Fibroblast of gingiva (primary cell): ENCODE measurements at regions not wholly inside any gene's neighbourhood (a gene's known extent, or its start where the extent isn't known, plus 50 kb on each side); places are given as distances from the start of the nearest gene placed in this dataset.
"Not testable (repeated sequence)": the region's sequence is repeated elsewhere in the genome, so short reads cannot be mapped to it uniquely, and the experiment has no call there.

Source experiments
- DNase-seq: peaks from one replicate; pipeline ENCODE4 v3.0.0-alpha.2; 2011; ENCODE audit warnings: low read depth

GRCh38 chr14:45972416-45972815 is 679.2 kb downstream of the RPL10L start:
- no peak for DNase-seq

- DNase-seq = no peak
Observed at GRCh38 chr14:45970621-45971020, 681.0 kb downstream of the RPL10L start.

GRCh38 chr14:45968037-45968436 is 683.5 kb downstream of the RPL10L start:
- no peak for DNase-seq

GRCh38 chr14:45949479-45949878 is 696.5 kb upstream of the MIS18BP1 start:
- DNase-seq = no peak

GRCh38 chr14:45947830-45948229 is 694.8 kb upstream of the MIS18BP1 start:
- DNase-seq = no peak

DNA sequence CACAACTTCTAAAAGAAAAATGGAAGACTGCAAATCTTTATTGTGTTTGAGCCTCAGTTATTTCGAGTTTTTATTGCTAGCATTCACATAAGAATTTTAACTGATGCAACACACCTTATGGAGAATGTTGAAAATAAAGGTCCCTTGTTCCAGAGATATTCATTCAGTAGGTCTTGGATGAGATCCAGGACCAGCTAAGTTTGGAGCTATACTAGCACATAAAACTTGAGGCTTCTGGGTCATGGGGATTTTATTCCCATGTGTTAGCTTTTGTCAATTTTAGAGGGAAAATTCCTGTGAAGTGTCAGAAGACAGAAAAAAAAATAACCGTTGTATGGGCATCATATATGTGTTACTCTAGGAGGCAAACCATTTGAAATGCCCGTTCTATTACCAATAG is 693.2 kb upstream of the MIS18BP1 start:
- DNase-seq = no peak

- DNase-seq = no peak
Observed at GRCh38 chr14:45940318-45940717, 687.3 kb upstream of the MIS18BP1 start.

- no peak for DNase-seq
Observed at GRCh38 chr14:45939572-45939971, 686.6 kb upstream of the MIS18BP1 start.

DNA sequence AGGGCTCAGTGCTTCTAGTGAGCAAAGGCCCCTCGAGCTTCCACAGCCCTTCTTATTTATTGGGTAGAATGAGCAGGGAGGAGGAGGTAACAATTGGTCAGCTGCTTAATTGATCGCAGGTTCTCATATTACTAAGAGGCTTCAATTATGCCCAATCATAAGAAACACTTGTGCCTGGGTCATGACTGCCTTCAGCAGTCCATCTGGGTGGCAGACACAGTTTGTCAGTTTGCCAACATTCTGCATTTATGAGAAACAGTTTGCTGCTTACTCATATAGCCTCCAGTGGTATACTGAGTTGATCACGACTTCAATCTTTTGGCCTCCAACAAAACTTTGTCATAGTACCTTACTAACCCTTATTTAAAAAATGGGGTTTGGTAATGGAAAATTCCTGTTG is 667.0 kb upstream of the MIS18BP1 start:
- not testable (repeated sequence) for DNase-seq

- no peak for DNase-seq
Observed at GRCh38 chr14:45916340-45916953, 663.4 kb upstream of the MIS18BP1 start.

DNA sequence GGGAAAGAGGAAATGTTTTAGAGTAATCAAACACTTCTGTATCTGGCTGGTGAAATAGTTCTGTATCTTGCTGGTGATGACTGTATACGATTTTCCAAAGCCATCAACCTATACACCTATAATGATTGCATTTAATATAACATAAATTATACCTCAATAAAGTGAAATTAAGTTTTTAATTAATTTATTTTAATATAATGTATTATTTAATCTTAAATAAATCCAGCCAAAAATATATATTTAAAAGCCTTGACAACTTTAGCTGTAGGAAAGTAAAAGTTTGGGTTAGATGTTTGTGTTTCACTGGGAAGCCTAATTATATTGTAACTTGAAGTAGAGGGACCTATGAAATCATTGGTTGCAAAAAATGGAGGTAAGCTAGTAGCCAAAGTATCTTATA is 654.8 kb upstream of the MIS18BP1 start:
- no peak for DNase-seq

DNA sequence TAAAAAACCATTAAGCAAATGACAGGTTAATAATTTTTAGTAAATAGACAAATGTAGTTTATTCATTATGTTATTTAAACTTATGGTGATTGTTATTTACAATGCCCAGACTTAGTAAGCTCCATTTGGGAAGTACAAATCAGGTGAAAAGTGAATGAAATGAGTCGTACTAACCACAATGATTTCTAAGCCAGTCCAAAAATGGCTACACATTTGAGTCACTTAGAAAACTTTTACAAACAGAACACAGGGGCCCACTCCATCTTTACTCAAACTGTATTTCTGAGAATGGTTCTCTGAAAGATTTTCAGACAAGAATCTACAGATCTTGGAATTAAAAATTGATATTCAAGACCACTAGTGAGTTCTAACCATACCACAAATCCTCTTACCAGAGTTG is 653.3 kb upstream of the MIS18BP1 start:
- DNase-seq = no peak

DNA sequence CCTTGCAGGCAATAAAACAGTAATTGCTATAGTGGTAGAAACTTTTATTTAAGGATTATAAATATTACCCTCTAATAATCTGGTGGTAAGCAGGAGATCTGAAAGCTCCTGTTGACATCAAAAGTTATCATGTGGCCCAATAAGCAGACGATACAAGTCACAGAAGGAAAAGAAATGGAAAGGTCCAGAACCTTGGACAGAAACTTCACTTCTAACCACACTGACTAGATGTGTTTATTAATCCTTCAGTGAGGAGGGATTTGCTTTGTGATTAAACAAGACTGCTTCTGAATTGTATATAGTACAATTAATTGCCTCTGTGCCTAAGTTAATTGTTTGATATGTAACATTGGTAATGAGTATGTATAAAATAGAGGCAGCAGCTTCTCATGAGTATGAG is 652.7 kb upstream of the MIS18BP1 start:
- DNase-seq = no peak

- DNase-seq = no peak
Observed at GRCh38 chr14:45904314-45904713, 651.3 kb upstream of the MIS18BP1 start.

DNA sequence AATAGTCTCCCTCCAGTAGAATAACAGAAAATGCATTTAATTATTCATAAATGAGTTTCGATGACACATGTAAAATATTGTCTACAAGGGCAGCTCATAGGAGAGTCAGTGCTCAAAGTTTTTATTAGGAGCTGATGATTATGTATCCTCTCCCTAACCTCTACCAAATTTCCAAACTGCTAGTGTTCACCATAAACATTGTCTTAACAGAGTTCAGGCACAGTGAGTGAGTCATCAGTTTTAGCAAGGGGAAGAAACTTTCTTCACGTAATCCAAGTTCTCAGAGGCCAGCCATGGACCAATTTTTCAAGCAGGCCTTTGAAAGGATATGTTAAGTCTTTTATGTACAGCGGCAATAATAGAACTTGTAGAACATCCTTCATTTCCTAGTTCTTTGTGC is 649.2 kb upstream of the MIS18BP1 start:
- no peak for DNase-seq

DNA sequence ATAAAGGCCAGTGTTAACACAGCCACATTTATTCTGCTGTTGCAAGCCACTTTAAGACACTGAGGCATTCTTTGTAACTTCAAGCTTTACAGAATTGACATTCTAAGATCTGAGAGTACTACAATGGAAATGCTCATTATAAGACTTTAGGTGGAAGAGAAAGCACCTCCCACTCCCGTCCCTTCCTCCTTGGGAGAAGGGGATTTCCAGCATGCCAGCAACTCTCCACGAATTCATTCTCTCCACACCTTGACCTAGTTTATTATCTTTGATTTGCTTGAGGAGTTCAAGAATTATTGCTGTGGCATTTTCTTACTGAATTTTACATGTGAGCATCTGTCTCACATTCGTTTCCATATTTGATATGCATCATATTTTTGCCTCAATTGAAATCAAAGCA is 644.4 kb upstream of the MIS18BP1 start:
- DNase-seq = no peak

DNA sequence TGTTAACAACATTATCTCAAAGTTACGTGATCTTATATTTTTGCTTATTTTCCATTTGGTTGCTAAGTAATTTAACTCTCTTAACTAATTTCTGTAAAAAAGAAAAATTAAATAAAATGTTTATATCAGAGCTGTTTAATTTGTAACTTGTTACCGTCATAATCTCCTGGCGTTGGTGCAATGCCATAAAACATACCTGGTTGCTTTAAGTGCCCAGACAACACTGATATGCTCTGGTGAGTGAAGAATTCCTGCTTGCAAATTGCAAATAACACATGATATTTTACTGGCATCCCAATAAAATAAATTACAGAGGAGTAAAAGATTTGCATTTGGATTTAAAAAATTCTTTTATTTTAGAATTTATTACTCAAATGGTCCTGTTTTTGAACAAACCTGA is 640.1 kb upstream of the MIS18BP1 start:
- DNase-seq = no peak

DNA sequence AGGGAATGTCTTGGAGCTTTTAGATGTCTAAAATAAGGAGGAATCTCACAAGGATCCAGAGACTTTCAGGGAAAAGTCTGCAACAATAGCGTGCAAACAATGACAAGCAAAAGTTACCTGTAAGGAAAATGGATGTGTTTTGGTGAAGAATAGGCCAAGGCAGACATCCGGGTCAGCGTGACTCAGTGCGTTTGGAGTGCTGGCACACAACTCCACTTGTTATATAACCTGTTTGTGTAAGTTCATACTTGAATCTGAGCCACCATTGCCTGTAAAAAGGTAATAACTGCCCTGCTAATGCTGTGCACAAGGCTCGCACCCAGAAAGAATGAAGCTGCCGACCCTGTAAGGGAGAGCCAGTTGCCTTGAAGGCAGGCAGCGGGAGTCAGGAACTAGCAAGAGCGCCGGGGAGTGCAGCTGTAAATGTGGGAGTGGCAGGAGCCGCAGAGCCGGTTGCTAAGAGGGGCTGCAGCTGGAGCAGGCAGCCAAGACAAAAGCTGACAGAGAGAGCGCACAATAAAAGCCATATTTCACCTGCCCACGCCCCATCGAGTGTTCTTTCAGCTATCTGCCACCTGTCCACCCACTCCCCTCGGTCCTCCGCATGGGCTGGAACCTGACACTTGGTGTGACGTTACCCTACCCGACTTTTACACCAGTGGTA is 638.5 kb upstream of the MIS18BP1 start:
- no peak for DNase-seq

DNA sequence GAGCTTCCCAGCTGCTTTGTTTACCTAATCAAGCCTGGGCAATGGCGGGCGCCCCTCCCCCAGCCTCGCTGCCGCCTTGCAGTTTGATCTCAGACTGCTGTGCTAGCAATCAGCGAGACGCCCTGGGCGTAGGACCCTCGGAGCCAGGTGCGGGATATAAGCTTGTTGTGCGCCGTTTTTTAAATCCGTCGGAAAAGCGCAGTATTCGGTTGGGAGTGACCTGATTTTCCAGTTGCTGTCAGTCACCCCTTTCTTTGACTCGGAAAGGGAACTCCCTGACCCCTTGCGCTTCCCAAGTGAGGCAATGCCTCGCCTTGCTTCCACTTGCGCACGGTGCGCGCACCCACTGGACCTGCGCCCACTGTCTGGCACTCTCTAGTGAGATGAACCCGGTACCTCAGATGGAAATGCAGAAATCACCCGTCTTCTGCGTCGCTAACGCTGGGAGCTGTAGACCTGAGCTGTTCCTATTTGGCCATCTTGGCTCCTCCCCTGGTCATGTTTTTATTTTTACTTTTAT is 635.8 kb upstream of the MIS18BP1 start:
- DNase-seq = not testable (repeated sequence)

DNA sequence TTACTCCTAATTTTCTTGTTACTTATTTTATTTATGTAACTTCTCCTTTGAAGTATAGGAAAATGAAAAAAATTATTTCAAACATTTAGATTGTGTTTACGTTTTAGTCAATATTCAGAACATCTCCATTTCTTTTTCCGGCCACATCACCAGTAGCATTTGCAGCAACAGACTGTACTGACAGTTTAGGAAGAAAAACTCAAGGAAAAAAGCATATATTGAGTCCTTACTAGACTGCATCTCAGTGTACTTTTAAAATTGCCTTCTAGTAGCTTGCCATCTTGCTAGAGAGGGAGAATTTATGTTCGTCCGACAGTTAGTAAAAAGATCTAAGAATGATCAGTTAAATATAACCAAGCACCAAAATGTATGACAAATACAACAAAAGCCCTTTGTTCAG is 625.0 kb upstream of the MIS18BP1 start:
- no peak for DNase-seq

- no peak for DNase-seq
Observed at GRCh38 chr14:45868863-45869262, 615.9 kb upstream of the MIS18BP1 start.

DNA sequence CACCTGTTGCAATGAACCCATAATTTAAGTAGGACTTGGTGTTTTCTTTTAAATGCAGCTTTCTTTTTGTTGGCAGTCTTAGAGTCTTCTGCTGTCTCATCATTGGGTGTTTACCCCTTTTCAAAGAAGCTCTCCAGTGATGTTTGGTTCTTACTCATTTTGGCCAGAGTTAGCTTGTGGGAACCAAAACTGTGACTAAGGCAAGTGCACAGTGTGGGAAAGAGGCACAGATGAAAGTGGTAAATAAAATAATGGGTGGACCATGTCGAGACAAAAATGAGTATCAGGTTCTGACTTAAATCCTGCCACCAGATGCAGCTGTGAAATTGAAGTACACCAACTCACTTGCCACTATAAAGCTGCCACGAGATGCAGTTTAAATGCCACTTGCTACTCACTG is 615.4 kb upstream of the MIS18BP1 start:
- no peak for DNase-seq

DNA sequence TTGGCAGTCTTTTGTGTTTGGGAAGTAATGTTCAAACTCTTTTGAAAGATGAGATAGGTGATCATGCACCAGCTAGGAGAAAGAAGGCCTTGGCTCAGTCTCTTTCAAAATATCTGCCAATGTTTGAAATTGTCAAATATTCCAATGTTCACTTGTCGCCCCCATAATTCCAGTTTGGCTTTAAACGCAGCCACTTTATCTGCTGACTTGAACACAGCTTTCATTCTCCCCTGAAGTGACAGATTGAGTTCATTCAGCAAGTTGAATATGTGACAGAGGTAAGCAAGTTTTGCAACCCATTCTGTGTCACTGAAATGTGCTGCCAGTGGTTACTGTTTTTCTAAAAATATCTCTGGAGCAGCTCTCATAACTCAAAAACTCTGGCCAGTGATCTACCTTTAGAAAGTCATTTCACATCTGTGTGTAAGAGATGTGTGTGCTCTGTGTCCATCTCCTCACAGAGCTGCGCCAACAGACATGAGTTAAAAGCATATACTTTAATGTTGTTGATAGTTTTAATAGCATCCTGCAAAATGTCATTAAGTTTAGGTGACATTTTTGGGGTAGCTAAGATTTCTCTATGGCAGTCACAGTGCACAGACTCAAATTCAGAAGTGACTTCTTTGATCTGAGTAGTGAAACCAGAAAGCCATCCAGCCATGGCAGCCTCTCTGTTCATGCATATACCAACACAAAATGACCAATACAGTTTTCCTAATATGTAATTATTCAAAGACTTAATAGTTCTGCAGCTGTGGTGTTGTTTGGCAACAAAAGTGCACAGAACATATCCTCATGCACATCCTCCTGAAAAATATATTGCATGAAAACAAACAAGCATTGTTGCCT is 614.3 kb upstream of the MIS18BP1 start:
- no peak for DNase-seq
